ENCODE measurements at regions not wholly inside any gene's neighbourhood (a gene's known extent, or its start where the extent isn't known, plus 50 kb on each side); places are given as distances from the start of the nearest gene placed in this dataset.

DNA sequence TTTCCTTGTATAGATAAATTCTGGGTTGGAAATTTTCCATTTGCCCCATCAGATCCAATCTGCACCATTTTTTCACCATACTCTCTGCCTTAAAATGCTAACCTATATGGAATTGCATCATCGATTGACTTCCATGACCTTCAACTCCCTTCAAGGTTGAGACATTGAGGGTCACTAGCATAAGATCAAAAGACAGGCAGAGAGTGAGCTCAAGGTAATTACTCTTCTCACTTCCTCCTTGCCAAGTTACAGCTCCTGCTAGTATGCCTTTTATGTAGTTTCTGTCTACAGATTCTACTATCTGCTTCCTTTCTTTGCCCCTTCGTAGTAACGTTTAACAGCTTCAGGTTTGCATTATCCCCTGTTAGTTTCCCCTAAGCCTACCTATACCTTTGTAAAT lies 1127.7 kb upstream of the LRRTM3 start:
- H3K4me3 ChIP-seq = no peak overlapping the region
- no peaks in the 10 kb centered on the region for H3K27me3 ChIP-seq (ENCODE audit: low read depth)
- H3K4me1 ChIP-seq = no peaks in the 10 kb centered on the region
- H3K36me3 ChIP-seq (replicated peaks) = no peaks in the 10 kb centered on the region
- no peak for DNase-seq (ENCODE audit: low spot score in 2 of 2)
- in situ Hi-C loops (cut with MboI; ENCODE audit: low sequenced_read_pairs) = no loop called here
- no peaks in the 10 kb centered on the region for H3K9me3 ChIP-seq

DNA sequence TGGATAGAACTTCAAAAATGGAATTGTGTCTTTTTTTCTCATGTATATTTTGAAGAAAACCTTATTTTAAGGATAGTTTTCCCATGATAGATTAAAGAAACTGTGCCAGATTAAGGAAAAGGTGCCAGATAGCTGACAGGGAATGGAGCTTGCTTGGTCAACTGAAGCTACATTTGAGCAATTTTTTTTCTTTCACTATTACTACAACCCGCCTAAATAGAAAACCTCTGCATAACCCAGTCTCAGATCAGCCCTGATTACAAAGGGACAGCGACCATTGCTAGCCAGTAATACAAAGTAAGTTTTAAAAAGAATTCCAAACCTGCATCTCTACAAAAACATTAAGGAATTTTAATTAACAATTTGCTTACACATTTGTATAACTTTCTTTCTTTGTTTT lies 1123.4 kb upstream of the LRRTM3 start:
- no peaks in the 10 kb centered on the region for H3K36me3 ChIP-seq (replicated peaks)
- no peaks in the 10 kb centered on the region for H3K4me1 ChIP-seq
- no peak for DNase-seq (ENCODE audit: low spot score in 2 of 2)
- H3K9me3 ChIP-seq = no peaks in the 10 kb centered on the region
- no peak overlapping the region for H3K4me3 ChIP-seq
- in situ Hi-C loops (cut with MboI; ENCODE audit: low sequenced_read_pairs) = no loop called here
- no peaks in the 10 kb centered on the region for H3K27me3 ChIP-seq (ENCODE audit: low read depth)

DNA sequence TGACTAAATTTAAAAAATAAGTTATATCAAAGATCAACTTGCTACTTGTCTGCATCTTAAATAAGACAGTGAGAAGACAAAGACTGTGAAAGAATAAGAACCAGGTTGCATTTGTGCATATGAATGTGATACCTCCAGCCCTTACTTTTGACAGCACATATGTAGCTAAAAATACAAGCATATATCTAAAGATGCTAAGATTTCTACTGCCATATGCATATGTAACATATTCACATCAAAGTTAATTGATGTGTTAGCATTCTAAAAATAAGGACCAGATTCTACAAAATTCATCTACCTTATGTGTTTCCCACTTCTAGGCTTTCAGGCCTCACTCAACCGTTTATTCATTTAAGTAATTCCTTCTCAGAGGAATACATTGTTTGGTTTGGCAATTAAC lies 1120.3 kb upstream of the LRRTM3 start:
- DNase-seq (ENCODE audit: low spot score in 2 of 2) = no peak
- H3K4me3 ChIP-seq = no peak overlapping the region
- no peaks in the 10 kb centered on the region for H3K9me3 ChIP-seq
- no peaks in the 10 kb centered on the region; the same call in 1 of the 2 replicates for H3K4me1 ChIP-seq
- in situ Hi-C loops (cut with MboI; ENCODE audit: low sequenced_read_pairs) = no loop called here
- no peaks in the 10 kb centered on the region for H3K36me3 ChIP-seq (replicated peaks)
- no peaks in the 10 kb centered on the region for H3K27me3 ChIP-seq (ENCODE audit: low read depth)

DNA sequence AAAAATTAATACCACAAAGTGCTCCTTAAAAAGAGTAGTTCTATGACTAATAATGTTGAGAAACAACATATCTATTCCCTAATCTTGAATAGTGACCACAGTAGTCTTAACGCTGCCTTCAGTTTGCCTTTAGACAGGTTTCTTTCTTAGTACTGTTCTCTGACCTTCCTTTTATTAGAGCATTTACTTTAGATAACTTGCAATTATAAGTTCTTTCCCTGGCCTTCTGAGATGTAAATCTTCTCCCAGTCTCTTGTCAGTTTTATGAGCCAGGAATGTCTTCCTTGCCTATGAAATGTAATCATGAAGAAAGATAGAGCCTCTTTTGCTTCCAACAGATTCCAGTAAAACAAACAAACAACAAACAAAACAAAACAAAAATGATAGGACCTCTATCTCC lies 1119.8 kb upstream of the LRRTM3 start:
- DNase-seq (ENCODE audit: low spot score in 2 of 2) = no peak
- Histone ChIP-seq H3K4me3 (no peak overlapping the region), H3K4me1 (no peaks in the 10 kb centered on the region; the same call in 1 of the 2 replicates), H3K9me3 (no peaks in the 10 kb centered on the region), H3K36me3 (replicated peaks) (no peaks in the 10 kb centered on the region), H3K27me3 (ENCODE audit: low read depth) (no peaks in the 10 kb centered on the region)
- in situ Hi-C loops (cut with MboI; ENCODE audit: low sequenced_read_pairs) = no loop called here

DNA sequence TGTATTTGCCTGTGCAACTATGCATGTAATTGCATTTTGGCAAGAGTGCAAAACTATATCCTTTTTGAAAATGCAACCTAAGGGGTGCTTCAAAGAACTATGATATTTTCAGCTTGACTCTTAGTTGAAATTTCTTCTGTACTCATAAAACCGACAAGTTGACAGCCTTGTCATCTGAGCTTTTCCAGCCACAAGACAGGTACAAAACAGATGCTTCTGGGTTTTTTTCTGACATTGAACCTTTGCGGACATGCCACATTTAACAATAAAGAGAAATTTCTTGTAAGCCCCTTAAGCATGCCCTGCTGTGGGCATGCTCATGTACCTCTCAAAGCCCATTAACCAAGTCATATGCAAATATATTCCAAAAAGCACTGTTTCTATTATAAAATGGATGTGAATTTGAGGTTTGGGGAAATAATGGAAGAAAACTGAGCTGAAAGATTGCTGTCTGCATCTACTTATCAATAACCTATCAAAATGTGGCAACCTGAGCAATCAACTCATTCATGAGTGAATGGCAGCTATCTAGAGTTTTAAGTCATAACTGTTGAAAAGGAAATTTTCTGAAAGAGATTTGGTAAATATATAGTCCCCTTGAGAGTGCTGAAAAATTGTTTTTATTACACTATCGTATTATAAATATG lies 1117.0 kb upstream of the LRRTM3 start:
- no peak for DNase-seq (ENCODE audit: low spot score in 2 of 2)
- H3K27me3 ChIP-seq (ENCODE audit: low read depth) = no peaks in the 10 kb centered on the region
- in situ Hi-C loops (cut with MboI; ENCODE audit: low sequenced_read_pairs) = no loop called here
- no peaks in the 10 kb centered on the region; the same call in 1 of the 2 replicates for H3K4me1 ChIP-seq
- no peaks in the 10 kb centered on the region for H3K9me3 ChIP-seq
- H3K36me3 ChIP-seq (replicated peaks) = no peaks in the 10 kb centered on the region
- H3K4me3 ChIP-seq = no peak overlapping the region

DNA sequence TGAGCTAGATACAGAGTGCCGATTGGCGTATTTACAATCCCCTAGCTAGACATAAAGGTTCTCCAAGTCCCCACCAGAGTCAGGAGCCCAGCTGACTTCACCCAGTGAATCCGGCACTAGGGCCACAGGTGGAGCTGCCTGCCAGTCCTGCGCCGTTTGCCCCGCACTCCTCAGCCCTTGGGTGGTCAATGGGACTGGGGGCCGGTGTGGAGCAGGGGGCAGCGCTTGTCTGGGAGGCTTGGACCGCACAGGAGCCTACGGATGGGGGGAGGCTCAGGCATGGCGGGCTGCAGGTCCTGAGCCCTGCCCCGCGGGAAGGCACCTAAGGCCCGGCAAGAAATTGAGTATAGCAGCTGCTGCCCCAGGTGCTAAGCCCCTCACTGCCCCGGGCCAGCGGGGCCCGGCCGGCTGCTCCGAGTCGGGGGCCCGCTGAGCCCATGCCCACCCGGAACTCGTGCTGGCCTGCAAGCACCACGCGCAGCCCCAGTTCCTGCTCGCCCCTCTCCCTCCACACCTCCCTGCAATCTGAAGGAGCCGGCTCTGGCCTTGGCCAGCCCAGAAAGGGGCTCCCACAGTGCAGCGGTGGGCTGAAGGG lies 1113.8 kb upstream of the LRRTM3 start:
- Histone ChIP-seq H3K27me3 (ENCODE audit: low read depth) (no peaks in the 10 kb centered on the region), H3K4me1 (no peaks in the 10 kb centered on the region; the same call in 1 of the 2 replicates), H3K36me3 (replicated peaks) (no peaks in the 10 kb centered on the region), H3K4me3 (no peak overlapping the region), H3K9me3 (no peaks in the 10 kb centered on the region)
- in situ Hi-C loops (cut with MboI; ENCODE audit: low sequenced_read_pairs) = no loop called here
- no peak for DNase-seq (ENCODE audit: low spot score in 2 of 2)

DNA sequence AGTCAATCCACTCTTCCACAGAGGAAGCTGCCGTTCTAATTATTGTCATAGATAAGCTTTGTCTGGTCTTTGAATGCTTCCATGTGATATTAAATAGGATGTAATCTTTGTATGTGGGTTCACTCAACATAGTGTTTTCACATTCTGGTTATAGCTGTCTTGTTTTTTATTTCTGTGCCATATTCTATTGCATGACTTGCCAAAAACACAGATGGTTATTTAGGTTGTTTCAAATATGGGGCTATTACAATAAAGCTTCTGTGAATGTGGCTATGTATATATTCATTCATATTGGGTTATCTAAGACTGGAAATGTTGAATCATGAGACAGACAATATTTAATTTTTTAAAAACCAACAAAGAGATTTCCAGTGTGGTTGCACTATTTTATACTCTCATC lies 1109.3 kb upstream of the LRRTM3 start:
- H3K4me3 ChIP-seq = no peak overlapping the region
- H3K4me1 ChIP-seq = no peaks in the 10 kb centered on the region
- H3K36me3 ChIP-seq (replicated peaks) = no peaks in the 10 kb centered on the region
- H3K27me3 ChIP-seq (ENCODE audit: low read depth) = no peaks in the 10 kb centered on the region
- no peaks in the 10 kb centered on the region for H3K9me3 ChIP-seq
- in situ Hi-C loops (cut with MboI; ENCODE audit: low sequenced_read_pairs) = no loop called here
- no peak for DNase-seq (ENCODE audit: low spot score in 2 of 2)

DNA sequence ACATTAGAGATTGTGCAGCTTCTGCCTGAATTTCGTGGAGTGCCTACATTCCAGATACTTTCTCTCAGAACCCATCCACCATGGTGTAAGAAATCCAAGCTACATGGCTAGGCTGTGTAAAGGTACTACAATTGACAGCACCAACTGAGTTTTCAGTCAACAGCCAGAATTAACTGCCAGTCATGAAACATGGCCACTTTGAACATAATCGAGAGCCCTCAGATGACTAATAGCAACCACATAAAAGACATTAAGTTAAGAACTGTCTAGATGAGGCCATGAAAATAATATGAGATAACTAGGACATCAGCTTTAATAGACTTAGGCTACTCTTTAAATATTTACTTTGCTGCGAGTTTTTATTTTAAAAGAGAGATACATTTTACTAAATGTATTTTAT lies 1106.8 kb upstream of the LRRTM3 start:
- Histone ChIP-seq H3K27me3 (ENCODE audit: low read depth) (no peaks in the 10 kb centered on the region), H3K9me3 (no peaks in the 10 kb centered on the region), H3K4me1 (no peaks in the 10 kb centered on the region), H3K36me3 (replicated peaks) (no peaks in the 10 kb centered on the region), H3K4me3 (no peak overlapping the region)
- DNase-seq (ENCODE audit: low spot score in 2 of 2) = no peak
- in situ Hi-C loops (cut with MboI; ENCODE audit: low sequenced_read_pairs) = no loop called here

DNA sequence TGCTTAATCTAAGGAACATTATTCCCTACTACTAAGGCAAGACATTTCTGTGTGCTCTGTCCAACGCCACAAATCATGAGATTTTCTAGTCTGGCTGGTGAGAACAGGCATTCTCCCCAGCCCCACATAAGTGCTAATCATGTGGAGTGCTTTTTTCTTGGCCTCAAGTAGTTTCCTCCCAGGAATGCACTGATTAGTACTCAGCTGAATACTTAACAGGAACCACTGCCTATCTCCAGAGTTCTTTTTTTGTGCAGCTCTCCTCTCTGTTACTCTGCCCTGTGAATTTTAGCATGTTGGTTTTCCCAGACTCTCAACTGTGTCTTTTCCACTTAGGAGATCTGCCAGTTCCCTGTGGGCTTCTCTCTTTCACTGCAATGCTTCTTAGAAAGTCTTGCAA lies 1098.5 kb upstream of the LRRTM3 start:
- Histone ChIP-seq H3K4me3 (no peak overlapping the region), H3K4me1 (no peaks in the 10 kb centered on the region), H3K36me3 (replicated peaks) (no peaks in the 10 kb centered on the region), H3K27me3 (ENCODE audit: low read depth) (no peaks in the 10 kb centered on the region), H3K9me3 (no peaks in the 10 kb centered on the region)
- in situ Hi-C loops (cut with MboI; ENCODE audit: low sequenced_read_pairs) = no loop called here
- no peak for DNase-seq (ENCODE audit: low spot score in 2 of 2)

DNA sequence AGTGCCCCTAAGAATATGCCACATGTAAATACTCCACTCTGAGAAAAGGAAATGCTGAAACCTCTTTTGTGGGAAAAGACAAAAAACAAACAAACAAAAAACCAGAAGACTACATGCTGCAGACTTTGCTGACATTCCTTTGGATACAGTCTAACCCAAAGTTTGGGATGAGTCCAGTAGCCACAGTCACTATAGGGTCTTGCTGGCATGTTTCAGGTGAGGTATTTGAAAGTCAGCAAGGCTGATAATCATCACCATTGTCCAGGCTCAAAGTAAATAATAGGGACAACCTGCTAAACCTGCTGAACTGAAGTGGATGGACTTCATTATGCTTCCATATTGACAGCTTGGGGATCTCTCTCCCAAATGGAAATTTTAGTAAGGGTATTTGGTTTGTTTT lies 1087.0 kb upstream of the LRRTM3 start:
- Histone ChIP-seq H3K36me3 (replicated peaks) (no peaks in the 10 kb centered on the region), H3K4me1 (no peaks in the 10 kb centered on the region), H3K9me3 (no peaks in the 10 kb centered on the region), H3K27me3 (ENCODE audit: low read depth) (no peaks in the 10 kb centered on the region), H3K4me3 (no peak overlapping the region)
- no peak for DNase-seq (ENCODE audit: low spot score in 2 of 2)
- in situ Hi-C loops (cut with MboI; ENCODE audit: low sequenced_read_pairs) = no loop called here

DNA sequence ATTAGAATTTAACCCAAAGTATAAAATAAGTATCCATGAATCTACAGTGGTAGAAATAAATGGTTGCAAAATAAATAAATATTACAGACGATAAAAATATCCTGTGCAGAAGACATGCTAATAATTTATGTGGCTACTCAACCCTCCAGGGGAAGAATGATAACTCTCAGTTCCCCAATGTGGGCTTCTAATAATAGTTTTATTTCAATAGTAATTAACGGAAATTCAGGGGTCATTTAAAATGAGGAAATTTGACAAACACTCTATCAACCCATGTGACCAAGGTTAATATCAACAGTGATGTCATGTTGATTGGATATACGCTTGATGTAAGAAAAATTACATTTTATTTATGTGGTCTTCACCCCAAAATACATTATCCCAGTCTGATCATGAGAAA lies 1082.6 kb upstream of the LRRTM3 start:
- H3K36me3 ChIP-seq (replicated peaks) = no peaks in the 10 kb centered on the region
- no peaks in the 10 kb centered on the region for H3K4me1 ChIP-seq
- in situ Hi-C loops (cut with MboI; ENCODE audit: low sequenced_read_pairs) = no loop called here
- H3K9me3 ChIP-seq = no peaks in the 10 kb centered on the region
- H3K4me3 ChIP-seq = no peak overlapping the region
- DNase-seq (ENCODE audit: low spot score in 2 of 2) = no peak
- H3K27me3 ChIP-seq (ENCODE audit: low read depth) = no peaks in the 10 kb centered on the region

DNA sequence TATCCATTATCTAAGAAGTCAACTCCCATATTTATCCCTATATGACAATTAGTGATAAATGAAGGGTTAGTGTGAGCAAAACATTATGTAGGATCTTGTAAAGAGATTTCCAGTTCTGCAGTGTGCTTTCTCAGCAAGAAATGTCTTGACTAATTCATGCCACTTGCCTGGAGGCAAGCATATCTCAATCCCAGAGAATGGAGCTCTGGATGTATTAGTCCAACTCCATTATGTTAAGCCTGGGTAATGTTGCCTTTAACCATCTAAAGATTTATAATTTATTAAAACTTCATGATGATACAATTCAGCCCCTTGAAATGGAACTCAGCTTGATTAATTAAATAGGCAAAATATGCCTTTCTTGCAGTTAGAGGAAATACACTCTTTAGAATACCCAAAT lies 1079.9 kb upstream of the LRRTM3 start:
- H3K36me3 ChIP-seq (replicated peaks) = no peaks in the 10 kb centered on the region
- no peaks in the 10 kb centered on the region for H3K9me3 ChIP-seq
- in situ Hi-C loops (cut with MboI; ENCODE audit: low sequenced_read_pairs) = no loop called here
- no peaks in the 10 kb centered on the region for H3K27me3 ChIP-seq (ENCODE audit: low read depth)
- H3K4me1 ChIP-seq = no peaks in the 10 kb centered on the region
- H3K4me3 ChIP-seq = no peak overlapping the region
- no peak for DNase-seq (ENCODE audit: low spot score in 2 of 2)

DNA sequence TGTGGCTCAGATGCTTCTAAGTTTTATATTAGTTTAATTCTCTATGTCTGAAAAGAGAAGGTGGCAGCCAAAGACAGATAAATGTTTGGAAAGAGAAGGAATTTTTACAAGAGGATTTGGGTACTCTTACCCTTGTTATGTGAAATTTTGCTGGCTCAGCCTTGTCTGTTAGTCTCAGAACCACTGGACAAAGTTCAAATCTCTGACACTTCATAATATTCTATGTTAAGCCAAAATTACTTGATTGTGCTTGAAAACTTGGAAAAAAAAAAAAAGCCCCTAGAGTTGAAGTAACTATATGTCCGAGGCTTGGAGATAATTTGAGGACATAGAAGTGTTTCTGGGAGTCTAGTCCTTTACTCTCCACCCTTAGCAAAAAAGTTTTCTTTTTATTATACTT lies 1079.3 kb upstream of the LRRTM3 start:
- Histone ChIP-seq H3K4me3 (no peak overlapping the region), H3K9me3 (no peaks in the 10 kb centered on the region), H3K4me1 (no peaks in the 10 kb centered on the region), H3K27me3 (ENCODE audit: low read depth) (no peaks in the 10 kb centered on the region), H3K36me3 (replicated peaks) (no peaks in the 10 kb centered on the region)
- no peak for DNase-seq (ENCODE audit: low spot score in 2 of 2)
- in situ Hi-C loops (cut with MboI; ENCODE audit: low sequenced_read_pairs) = no loop called here

DNA sequence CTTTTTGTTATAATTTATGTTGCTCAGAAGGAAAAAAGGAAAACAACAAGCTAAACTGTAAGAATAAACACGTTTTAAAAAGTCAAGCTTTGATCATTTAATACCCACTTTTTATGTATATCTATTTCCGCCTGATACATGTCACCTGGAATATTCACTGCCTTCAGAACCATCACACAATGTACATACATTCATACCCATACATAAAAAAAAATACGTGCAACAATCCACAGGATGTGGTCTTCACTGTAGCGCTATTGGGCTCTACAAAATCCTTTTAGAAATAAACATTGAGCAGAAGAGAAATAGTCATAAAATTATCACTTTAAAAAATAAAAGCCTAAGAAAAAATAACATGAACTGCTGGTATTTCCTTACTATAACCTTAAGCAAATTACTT lies 1078.9 kb upstream of the LRRTM3 start:
- Histone ChIP-seq H3K27me3 (ENCODE audit: low read depth) (no peaks in the 10 kb centered on the region), H3K9me3 (no peaks in the 10 kb centered on the region), H3K4me1 (no peaks in the 10 kb centered on the region), H3K36me3 (replicated peaks) (no peaks in the 10 kb centered on the region), H3K4me3 (no peak overlapping the region)
- in situ Hi-C loops (cut with MboI; ENCODE audit: low sequenced_read_pairs) = no loop called here
- DNase-seq (ENCODE audit: low spot score in 2 of 2) = no peak

Measured in HAP-1 (cell line).